ENCODE measurements at regions not wholly inside any gene's neighbourhood (a gene's known extent, or its start where the extent isn't known, plus 50 kb on each side); places are given as distances from the start of the nearest gene placed in this dataset.

GRCh38 chr17:77894126-77894956, 64.2 kb upstream of the TNRC6C start (continued):
- no peak for TF ChIP-seq GTF3C2 (IDR thresholded peaks at IDR 0.05; ENCODE audit: borderline replicate concordance, extremely low read depth, insufficient read length)

- Histone ChIP-seq H3K27me3 (ENCODE audit: control insufficient read depth in 2 of 2, insufficient read depth in 2 of 2, low read length in 2 of 2) (peaks cover 20 to 61% of the 10 kb centered on the region in 2 experiments; a peak in 4 of 5 replicates), H3K9ac (ENCODE audit: insufficient read depth in 1 of 2, low read depth in 2 of 2, low read length in 2 of 2) (no peak overlapping the region)
- WGBS (ENCODE audit: insufficient coverage, low coverage, missing lambda C conversion rate) = 6% methylated on average over 6 of the region's 6 CpGs
- TF ChIP-seq SMAD4 (CRISPR knock-in tag; conservative IDR thresholded peaks at IDR 0.05) (no peak), KDM1A (IDR thresholded peaks at IDR 0.05) (peak in 1 of 2 experiments; percentile 25; a peak in 1 of 4 replicates), TGIF2 (CRISPR knock-in tag; IDR thresholded peaks at IDR 0.05) (no peak), MBD1 (CRISPR knock-in tag; IDR thresholded peaks at IDR 0.05) (no peak), ATF2 (CRISPR knock-in tag; IDR thresholded peaks at IDR 0.05) (no peak), ZFP36 (IDR thresholded peaks at IDR 0.05; ENCODE audit: low read depth, low read length, partially characterized antibody) (peak; percentile 71), CREB3L1 (IDR thresholded peaks at IDR 0.05; ENCODE audit: borderline replicate concordance, low read depth) (no peak), ZNF707 (CRISPR knock-in tag; conservative IDR thresholded peaks at IDR 0.05) (no peak)
Observed at GRCh38 chr17:77897741-77898301, 60.7 kb upstream of the TNRC6C start.

More at GRCh38 chr17:77897741-77898301, 60.7 kb upstream of the TNRC6C start:
- Histone ChIP-seq H3K9me1 (ENCODE audit: control insufficient read depth, insufficient read depth, low read length) (no peaks in the 10 kb centered on the region), H3K4me3 (no peak overlapping the region), H2AFZ (ENCODE audit: low read depth, low read length) (no peak overlapping the region), H3K27ac (ENCODE audit: extremely low read depth, low read depth, low read length) (no peak overlapping the region), H4K20me1 (replicated peaks; ENCODE audit: control insufficient read depth, insufficient read depth, low read length) (peaks cover 7% of the 10 kb centered on the region; the same call in 1 of the 2 replicates), H3K4me1 (replicated peaks in 1 of 2; ENCODE audit: control insufficient read depth in 2 of 2, insufficient read depth in 2 of 2, low read length in 2 of 2) (peaks cover 0 to 4% of the 10 kb centered on the region in 2 experiments; a peak in 2 of 5 replicates), H3K4me2 (ENCODE audit: insufficient read depth, low read length) (no peak overlapping the region), H3K79me2 (ENCODE audit: control insufficient read depth, insufficient read depth, low read length) (no peaks in the 10 kb centered on the region), H3K9me3 (replicated peaks; ENCODE audit: control insufficient read depth, insufficient read depth, low read depth, low read length) (no peaks in the 10 kb centered on the region), H3K36me3 (ENCODE audit: control insufficient read depth, insufficient read depth, low read length) (no peaks in the 10 kb centered on the region)
- intact Hi-C loops (cut with micrococcal nuclease) = no loop called here
- ATAC-seq (no peak), DNase-seq (ENCODE audit: extremely low read depth in 1 of 4, low spot score in 3 of 4) (no peak), FAIRE-seq (no peak)
- no TSS peak for BruUV-seq (replicated peaks)
- in situ Hi-C loops (cut with MboI) = no loop called here
- ChIA-PET CTCF (ENCODE audit: low intra/inter-chr PET ratio) (no interaction called here), POLR2A (no interaction called here)
